Peyer's patch (tissue), 4 donors: ENCODE measurements at regions not wholly inside any gene's neighbourhood (a gene's known extent, or its start where the extent isn't known, plus 50 kb on each side); places are given as distances from the start of the nearest gene placed in this dataset.

ENCODE experiments used
- DNase-seq, 3 donors: peaks; one replicate each; pipeline ENCODE4 v3.0.0-alpha.2; 2017 to 2019
- H3K27ac ChIP-seq, 4 donors: fragments of 200-600 bp; sonication (generic); one replicate each; pipeline ENCODE4 v1.5.1; 2016 to 2019
- H3K27me3 ChIP-seq, 2 donors: fragments of 200-600 bp; sonication (generic); one replicate each; pipeline ENCODE4 v1.5.1; 2019
- H3K36me3 ChIP-seq, 3 donors: fragments of 200-600 bp; sonication (generic); one replicate each; pipeline ENCODE4 v1.5.1; 2016 to 2019
- H3K4me1 ChIP-seq, 4 donors: fragments of 200-600 bp; sonication (generic); one replicate each; pipeline ENCODE4 v1.5.1; 2016 to 2019
- H3K4me3 ChIP-seq, 4 donors: fragments of 200-600 bp; sonication (generic); 1 replicate in 3 of 4; 2 replicates in 1 of 4; pipeline ENCODE4 v1.5.1; 2016 to 2019; ENCODE audit warnings: mild to moderate bottlenecking in 1 of 4
- H3K9me3 ChIP-seq, 4 donors: fragments of 200-600 bp; sonication (generic); one replicate each; pipeline ENCODE4 v1.5.1; 2016 to 2019; ENCODE audit warnings: mild to moderate bottlenecking in 1 of 4
- CTCF ChIP-seq, 6 experiments: fragments of 450-650 bp in 4 of 6; fragments of 200-600 bp in 2 of 6; sonication (generic) in 1 of 6; IDR thresholded peaks; one replicate each; pipeline ENCODE4 v1.5.1; 2017 to 2019; ENCODE audit warnings: antibody characterized with exemption in 6 of 6, mild to moderate bottlenecking in 3 of 6, moderate library complexity in 1 of 6
- POLR2A ChIP-seq, 2 donors: fragments of 450-650 bp; IDR thresholded peaks; one replicate each; pipeline ENCODE4 v1.5.1; 2017; ENCODE audit warnings: antibody characterized with exemption in 2 of 2, mild to moderate bottlenecking in 2 of 2, moderate library complexity in 2 of 2

- Histone ChIP-seq H3K27ac (no peak overlapping the region), H3K4me3 (no peak overlapping the region), H3K36me3 (no peaks in the 10 kb centered on the region), H3K4me1 (no peaks in the 10 kb centered on the region), H3K27me3 (no peaks in the 10 kb centered on the region), H3K9me3 (no peaks in the 10 kb centered on the region)
- no peak for DNase-seq
- TF ChIP-seq POLR2A (IDR thresholded peaks at IDR 0.05) (no peak), CTCF (IDR thresholded peaks at IDR 0.05) (no peak)
Measured at GRCh38 chr5:155923784-155924183, 403.2 kb upstream of the SGCD start.

GRCh38 chr5:155926031-155926430 is 400.9 kb upstream of the SGCD start:
- Histone ChIP-seq H3K27ac (no peak overlapping the region), H3K4me1 (no peaks in the 10 kb centered on the region), H3K9me3 (no peaks in the 10 kb centered on the region), H3K4me3 (no peak overlapping the region), H3K27me3 (no peaks in the 10 kb centered on the region), H3K36me3 (no peaks in the 10 kb centered on the region)
- no peak for DNase-seq
- no peak for TF ChIP-seq CTCF (IDR thresholded peaks at IDR 0.05)

GRCh38 chr5:155926766-155927165 is 400.2 kb upstream of the SGCD start:
- Histone ChIP-seq H3K4me3 (no peak overlapping the region), H3K36me3 (no peaks in the 10 kb centered on the region), H3K27ac (no peak overlapping the region), H3K4me1 (no peaks in the 10 kb centered on the region), H3K27me3 (no peaks in the 10 kb centered on the region), H3K9me3 (no peaks in the 10 kb centered on the region)
- no peak for DNase-seq
- no peak for TF ChIP-seq POLR2A (IDR thresholded peaks at IDR 0.05)

GRCh38 chr5:155929112-155929511 is 397.9 kb upstream of the SGCD start:
- Histone ChIP-seq H3K27me3 (no peaks in the 10 kb centered on the region), H3K9me3 (no peaks in the 10 kb centered on the region), H3K4me1 (no peaks in the 10 kb centered on the region), H3K4me3 (no peak overlapping the region), H3K27ac (no peak overlapping the region), H3K36me3 (no peaks in the 10 kb centered on the region)
- TF ChIP-seq POLR2A (IDR thresholded peaks at IDR 0.05) (no peak), CTCF (IDR thresholded peaks at IDR 0.05) (no peak)
- no peak for DNase-seq

- H3K27ac ChIP-seq = no peak overlapping the region
- H3K4me1 ChIP-seq = no peaks in the 10 kb centered on the region
- no peak for DNase-seq
- no peaks in the 10 kb centered on the region for H3K36me3 ChIP-seq
- TF ChIP-seq CTCF (IDR thresholded peaks at IDR 0.05) = no peak
- TF ChIP-seq POLR2A (IDR thresholded peaks at IDR 0.05) = no peak
- no peaks in the 10 kb centered on the region for H3K9me3 ChIP-seq
- H3K27me3 ChIP-seq = no peaks in the 10 kb centered on the region
- H3K4me3 ChIP-seq = no peak overlapping the region
Measured at GRCh38 chr5:155934964-155935363, 392.0 kb upstream of the SGCD start.

GRCh38 chr5:155935723-155936122 is 391.2 kb upstream of the SGCD start:
- no peak overlapping the region for H3K4me3 ChIP-seq
- H3K36me3 ChIP-seq = no peaks in the 10 kb centered on the region

More at GRCh38 chr5:155935723-155936122, 391.2 kb upstream of the SGCD start:
- no peak for TF ChIP-seq POLR2A (IDR thresholded peaks at IDR 0.05)
- no peak for TF ChIP-seq CTCF (IDR thresholded peaks at IDR 0.05)
- H3K9me3 ChIP-seq = no peaks in the 10 kb centered on the region
- H3K27me3 ChIP-seq = no peaks in the 10 kb centered on the region
- DNase-seq = no peak
- H3K27ac ChIP-seq = no peak overlapping the region
- no peaks in the 10 kb centered on the region for H3K4me1 ChIP-seq
